Neural crest cell (in vitro differentiated cells): ENCODE measurements at regions not wholly inside any gene's neighbourhood (a gene's known extent, or its start where the extent isn't known, plus 50 kb on each side); places are given as distances from the start of the nearest gene placed in this dataset.

Experiments used
- DNase-seq: peaks from one replicate; pipeline ENCODE4 v3.0.0; 2021; ENCODE audit warnings: low read depth, mixed read lengths, low spot score
- H3K27ac Mint-ChIP-seq: one replicate; pipeline ENCODE4 v1.8.0; 2021; ENCODE audit warnings: mild to moderate bottlenecking, mixed read lengths; ENCODE audit not compliant: unreplicated experiment
- H3K27me3 Mint-ChIP-seq: 2 replicates; pipeline ENCODE4 v1.8.0; 2021; ENCODE audit warnings: low read depth, mild to moderate bottlenecking, mixed read lengths
- H3K36me3 Mint-ChIP-seq: 2 replicates; pipeline ENCODE4 v1.8.0; 2021; ENCODE audit warnings: low read depth, mild to moderate bottlenecking, mixed read lengths
- H3K4me1 Mint-ChIP-seq: 2 replicates; pipeline ENCODE4 v1.8.0; 2021; ENCODE audit warnings: mixed read lengths
- H3K4me3 Mint-ChIP-seq: one replicate; pipeline ENCODE4 v1.8.0; 2021; ENCODE audit warnings: mild to moderate bottlenecking, mixed read lengths
- H3K9me3 Mint-ChIP-seq: 2 replicates; pipeline ENCODE4 v1.8.0; 2021; ENCODE audit warnings: mixed read lengths
- CTCF ChIP-seq: fragments of 200-600 bp; sonication (generic); conservative IDR thresholded peaks from 2 replicates; pipeline ENCODE4 v1.5.0; 2021; ENCODE audit warnings: antibody characterized with exemption, mild to moderate bottlenecking

- H3K9me3 Mint-ChIP-seq = peaks cover 2% of the 10 kb centered on the region
- H3K27me3 Mint-ChIP-seq = no peaks in the 10 kb centered on the region
- no peak for DNase-seq
- H3K36me3 Mint-ChIP-seq = no peaks in the 10 kb centered on the region
- no peak for TF ChIP-seq CTCF
- no peak overlapping the region for H3K4me3 Mint-ChIP-seq
- no peak overlapping the region for H3K27ac Mint-ChIP-seq
- H3K4me1 Mint-ChIP-seq = no peaks in the 10 kb centered on the region
These were observed 69.2 kb upstream of the NAMPT start for GRCh38 chr7:106353944-106354343.

- no peaks in the 10 kb centered on the region for H3K27me3 Mint-ChIP-seq
- no peak for DNase-seq
- H3K36me3 Mint-ChIP-seq = peaks cover 4% of the 10 kb centered on the region
- H3K4me3 Mint-ChIP-seq = no peak overlapping the region
- H3K9me3 Mint-ChIP-seq = peaks cover 15% of the 10 kb centered on the region
- no peak overlapping the region for H3K27ac Mint-ChIP-seq
- H3K4me1 Mint-ChIP-seq = no peaks in the 10 kb centered on the region
- TF ChIP-seq CTCF = no peak
These were observed 63.4 kb upstream of the NAMPT start for GRCh38 chr7:106348231-106348630.

- Mint-ChIP-seq H3K36me3 (peaks cover 4% of the 10 kb centered on the region), H3K27ac (no peak overlapping the region), H3K27me3 (no peaks in the 10 kb centered on the region), H3K9me3 (peaks cover 18% of the 10 kb centered on the region), H3K4me3 (no peak overlapping the region), H3K4me1 (no peaks in the 10 kb centered on the region)
- DNase-seq = no peak
- no peak for TF ChIP-seq CTCF
These were observed 62.5 kb upstream of the NAMPT start for GRCh38 chr7:106347229-106347833.

- no peaks in the 10 kb centered on the region for H3K4me1 Mint-ChIP-seq
- H3K4me3 Mint-ChIP-seq = no peak overlapping the region
- peaks cover 24% of the 10 kb centered on the region for H3K9me3 Mint-ChIP-seq
- no peak overlapping the region for H3K27ac Mint-ChIP-seq
- DNase-seq = no peak
- no peak for TF ChIP-seq CTCF
- no peaks in the 10 kb centered on the region for H3K27me3 Mint-ChIP-seq
- H3K36me3 Mint-ChIP-seq = peaks cover 4% of the 10 kb centered on the region
These were observed 62.0 kb upstream of the NAMPT start for GRCh38 chr7:106346678-106347217.

GRCh38 chr7:106346167-106346677, 61.4 kb upstream of the NAMPT start:
- DNase-seq = no peak
- TF ChIP-seq CTCF = no peak
- H3K27ac Mint-ChIP-seq = no peak overlapping the region
- no peaks in the 10 kb centered on the region for H3K27me3 Mint-ChIP-seq
- H3K36me3 Mint-ChIP-seq = peaks cover 4% of the 10 kb centered on the region
- H3K4me3 Mint-ChIP-seq = no peak overlapping the region
- H3K9me3 Mint-ChIP-seq = peaks cover 26% of the 10 kb centered on the region
- no peaks in the 10 kb centered on the region for H3K4me1 Mint-ChIP-seq
